CD4-positive, alpha-beta T cell treated with Interleukin-21 for 1 hour (primary cell): ENCODE measurements at regions not wholly inside any gene's neighbourhood (a gene's known extent, or its start where the extent isn't known, plus 50 kb on each side); places are given as distances from the start of the nearest gene placed in this dataset.

Source experiments
- DNase-seq: peaks from one replicate; pipeline ENCODE4 v3.0.0-alpha.2; 2020

DNA sequence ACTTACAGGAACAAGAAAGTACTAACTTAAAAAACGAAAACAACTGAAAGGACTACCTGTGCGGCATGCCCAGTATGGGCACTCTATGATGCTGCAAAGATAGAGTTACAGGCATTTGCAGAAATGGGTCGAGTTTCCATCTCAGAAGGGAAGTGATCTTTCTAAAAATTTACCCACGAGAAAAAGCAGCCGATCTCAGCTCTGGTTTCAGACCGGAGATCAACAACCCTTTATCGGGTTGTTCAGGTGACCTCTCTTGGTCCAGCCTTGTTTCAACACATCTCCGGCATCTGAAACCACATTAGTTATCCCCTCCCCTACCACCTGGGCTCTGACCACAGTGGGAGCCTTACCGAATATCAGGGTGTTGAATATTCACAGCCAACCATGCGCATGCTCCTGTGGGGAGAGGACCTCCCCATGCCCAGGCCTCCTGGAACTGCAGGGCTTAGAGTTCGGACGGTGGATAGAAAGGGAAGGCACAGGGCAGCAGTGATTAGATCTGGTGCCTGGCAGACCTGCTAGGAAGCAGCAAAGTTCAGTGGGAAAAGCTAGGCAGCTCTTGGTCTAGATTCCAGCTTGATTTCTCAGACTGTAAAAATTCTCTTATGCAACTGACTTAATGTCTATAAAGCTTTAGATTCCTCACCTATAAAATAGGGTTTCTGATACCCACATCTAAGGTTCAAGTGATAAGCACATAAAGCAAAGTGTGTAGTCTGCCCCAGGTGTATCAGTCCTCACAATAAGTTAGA is 906.0 kb downstream of the VRK1 start:
- peak; percentile 62 for DNase-seq

DNA sequence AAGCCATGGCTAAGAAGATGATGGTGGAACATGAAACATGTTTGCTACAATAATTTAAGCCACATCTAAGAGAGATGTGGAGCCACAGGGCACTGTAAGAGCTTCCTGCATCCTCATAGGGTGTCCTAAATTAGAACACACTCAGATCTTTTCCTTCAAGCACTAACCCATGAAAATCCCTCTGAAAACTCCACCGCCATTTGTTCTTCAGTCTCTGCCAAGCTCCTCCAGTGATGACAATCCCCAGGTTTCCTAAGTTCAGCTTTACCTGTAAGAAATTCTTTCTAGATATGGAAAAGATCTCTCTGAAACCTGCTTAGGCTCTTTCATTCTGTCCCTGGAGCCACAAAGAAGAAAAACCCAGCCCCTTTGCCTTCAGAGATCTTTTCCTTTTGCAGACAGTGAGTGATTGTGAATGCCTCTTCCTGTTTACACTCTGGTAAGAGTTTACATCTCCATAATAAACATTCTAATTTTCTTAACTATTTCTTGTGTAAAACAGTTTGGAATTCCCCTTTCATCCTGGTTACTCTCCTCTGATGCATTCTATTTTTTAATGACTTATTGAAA is 907.2 kb downstream of the VRK1 start:
- DNase-seq = no peak

DNA sequence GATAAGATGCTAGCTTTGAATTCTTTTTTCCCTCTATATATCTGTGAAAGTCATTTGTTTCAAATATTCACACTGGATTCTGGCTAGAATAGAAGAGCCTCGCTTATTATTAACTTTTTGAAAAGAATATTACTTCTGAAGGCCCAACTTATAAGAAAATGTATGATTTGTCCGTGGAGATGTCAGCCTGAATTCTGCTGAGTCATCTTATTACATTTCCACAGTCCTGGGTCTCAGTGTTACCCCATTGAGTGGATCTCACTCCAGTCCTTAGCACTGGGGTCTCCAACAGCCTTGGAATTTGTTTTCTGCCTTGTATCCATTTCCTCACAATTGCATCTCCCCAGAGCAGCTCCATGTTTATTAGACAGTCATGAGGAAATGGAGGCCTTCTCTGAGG is 907.9 kb downstream of the VRK1 start:
- no peak for DNase-seq

DNA sequence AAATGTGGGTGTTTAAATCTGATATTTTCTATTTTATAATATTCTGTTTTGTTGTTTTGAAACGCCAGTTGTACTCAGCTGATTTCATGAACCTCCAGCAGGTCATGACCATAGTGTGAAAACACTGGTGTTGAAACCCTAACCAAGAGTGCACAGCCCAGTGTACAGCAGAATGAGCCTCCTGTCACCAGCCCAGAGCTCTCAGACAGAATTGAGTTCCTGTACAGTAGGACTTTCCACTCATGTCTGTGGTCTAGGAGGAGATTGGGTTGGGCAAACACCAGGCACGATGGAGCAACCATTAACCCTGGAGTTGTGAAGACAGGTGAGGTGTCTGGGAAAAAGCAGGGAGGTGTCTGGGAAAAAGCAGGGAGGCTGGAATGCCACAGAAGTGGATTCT is 908.8 kb downstream of the VRK1 start:
- peak; percentile 51 for DNase-seq

DNA sequence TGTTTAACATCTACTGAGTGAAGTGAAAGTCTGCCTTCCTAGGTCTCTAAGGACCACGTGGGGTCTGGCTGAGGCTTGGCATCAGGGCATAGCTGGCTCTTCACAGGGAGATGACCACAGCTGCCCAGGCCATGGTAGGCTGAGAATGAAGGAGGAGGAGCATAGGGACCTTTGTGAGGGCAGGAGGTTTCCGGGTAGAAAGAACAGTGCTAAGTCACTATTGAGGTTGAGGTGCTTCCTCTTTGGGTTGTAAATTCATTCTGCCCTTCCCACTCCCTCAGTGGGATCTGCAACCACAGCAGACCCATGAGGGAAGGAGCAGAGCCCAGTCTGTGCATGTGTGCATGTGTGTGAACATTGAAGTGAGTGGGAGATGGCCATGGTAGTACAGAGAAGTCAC is 909.6 kb downstream of the VRK1 start:
- no peak for DNase-seq

DNA sequence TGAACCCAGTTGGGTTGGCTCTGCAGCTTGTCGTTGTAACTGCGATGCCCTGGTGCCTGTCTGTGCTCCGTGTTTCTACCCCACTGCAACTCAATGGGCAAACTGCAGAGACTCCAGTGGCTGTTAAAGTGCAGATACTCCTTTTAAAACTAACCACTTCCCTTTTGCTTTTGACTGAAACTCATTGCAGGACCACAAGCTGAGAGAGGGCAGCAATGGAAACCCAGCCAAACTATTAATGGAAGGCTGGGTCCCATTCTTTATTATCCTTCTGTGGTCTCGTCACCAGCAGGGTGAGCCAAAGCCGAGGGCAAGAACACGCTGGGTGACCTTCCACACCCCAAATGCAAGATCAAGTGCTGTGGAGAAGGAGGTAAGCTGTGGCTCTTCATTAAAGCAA is 910.4 kb downstream of the VRK1 start:
- DNase-seq = peak; percentile 44

DNA sequence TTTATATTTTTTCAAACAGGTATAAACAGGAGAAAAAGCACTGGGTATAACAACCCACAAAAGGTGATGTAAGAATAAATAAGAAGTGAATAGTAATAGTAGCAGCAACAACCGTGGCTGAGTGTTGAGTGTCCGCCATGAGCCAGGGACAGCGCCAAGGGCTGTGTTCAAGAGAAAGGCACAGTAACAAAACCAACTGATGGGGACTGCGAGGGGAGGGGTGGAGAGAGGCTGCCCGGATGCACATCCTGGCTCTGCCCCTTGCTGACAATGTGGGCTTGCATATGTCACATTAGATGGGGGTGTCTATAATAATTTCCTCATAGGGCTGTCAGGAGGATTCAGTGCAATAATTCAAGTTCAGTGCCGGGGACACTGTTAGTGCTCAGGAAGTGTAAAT is 912.4 kb downstream of the VRK1 start:
- peak; percentile 62 for DNase-seq

DNA sequence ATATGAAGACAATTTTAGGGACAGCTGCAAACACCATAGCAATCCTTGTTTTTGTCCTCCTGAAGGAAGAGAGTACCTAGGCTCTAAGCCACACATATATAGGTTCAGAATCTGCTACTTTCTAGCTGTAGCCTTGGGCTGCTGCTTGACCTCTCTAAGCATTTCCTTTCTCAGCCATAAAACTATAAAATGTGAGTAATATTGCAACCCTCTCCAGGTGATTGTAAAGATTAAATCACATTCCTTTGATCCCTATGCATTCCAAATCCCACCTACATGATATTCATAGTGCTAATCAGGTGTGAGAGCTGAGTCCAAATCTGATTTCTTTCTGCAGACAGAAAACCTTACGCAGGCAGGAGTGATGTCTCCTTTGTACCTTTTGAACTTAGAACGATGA is 913.5 kb downstream of the VRK1 start:
- DNase-seq = no peak

DNA sequence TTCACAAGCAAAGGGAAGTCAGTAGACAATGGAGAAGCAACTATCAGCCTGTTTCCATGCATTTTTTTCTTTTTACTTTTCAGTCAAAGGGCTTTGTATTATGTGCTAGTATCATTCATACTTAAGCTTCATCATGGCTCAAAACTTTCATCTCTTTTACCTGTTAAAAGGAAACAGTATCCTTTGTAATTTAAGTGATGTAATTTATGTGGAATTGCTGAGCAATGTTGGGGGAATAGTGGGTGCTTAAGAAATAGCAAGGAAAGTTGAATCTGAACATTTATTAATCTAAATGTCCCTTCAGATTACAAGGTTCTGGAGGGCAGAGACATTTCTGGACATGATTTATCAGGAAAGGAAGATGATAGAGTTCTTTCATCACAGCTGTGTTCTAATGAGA is 915.3 kb downstream of the VRK1 start:
- DNase-seq = no peak

DNA sequence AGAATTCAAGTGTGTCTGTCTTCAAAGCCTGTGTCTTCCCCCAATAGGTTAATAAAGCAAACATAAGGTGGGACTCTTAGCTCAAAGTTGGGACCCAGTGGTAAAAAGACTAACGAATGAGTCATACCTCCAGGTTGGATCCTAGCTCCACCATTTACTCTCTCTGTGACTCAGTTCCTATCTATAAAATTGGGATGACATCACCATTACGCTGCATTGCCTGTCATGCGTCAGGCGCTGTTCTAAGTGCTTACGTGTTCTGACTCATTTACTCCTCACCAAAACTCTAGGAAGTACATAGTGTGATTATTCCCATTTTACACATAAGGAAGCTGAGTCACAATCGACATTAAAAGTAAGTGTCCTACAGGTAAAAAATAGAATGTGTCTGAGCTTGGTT is 915.8 kb downstream of the VRK1 start:
- DNase-seq = no peak

DNA sequence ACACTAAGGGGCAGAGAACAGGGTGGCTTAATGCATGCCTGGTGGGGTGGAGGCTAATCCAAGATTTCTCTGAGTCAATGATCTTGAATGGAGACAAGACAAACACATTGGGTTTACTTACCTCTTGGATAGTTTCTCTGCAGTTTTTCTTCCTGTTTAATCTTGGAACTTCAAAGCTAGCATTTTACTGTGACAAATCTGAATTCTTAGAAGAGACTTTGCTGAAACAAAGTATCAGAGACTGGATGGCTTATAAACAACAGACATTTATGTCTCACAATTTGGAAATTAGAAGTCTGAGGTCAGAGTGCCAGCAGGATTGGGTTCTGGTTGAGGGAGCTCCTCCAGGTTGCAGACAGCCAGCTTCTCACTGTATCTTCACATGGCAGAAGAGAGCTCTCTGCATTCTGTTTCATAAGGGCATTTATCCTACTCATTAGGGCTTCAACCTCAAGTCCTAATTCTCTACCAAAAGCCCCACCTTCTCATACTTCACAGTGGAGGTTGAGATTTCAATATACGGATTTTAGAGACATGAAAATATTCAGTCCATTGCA is 921.8 kb downstream of the VRK1 start:
- DNase-seq = no peak

DNA sequence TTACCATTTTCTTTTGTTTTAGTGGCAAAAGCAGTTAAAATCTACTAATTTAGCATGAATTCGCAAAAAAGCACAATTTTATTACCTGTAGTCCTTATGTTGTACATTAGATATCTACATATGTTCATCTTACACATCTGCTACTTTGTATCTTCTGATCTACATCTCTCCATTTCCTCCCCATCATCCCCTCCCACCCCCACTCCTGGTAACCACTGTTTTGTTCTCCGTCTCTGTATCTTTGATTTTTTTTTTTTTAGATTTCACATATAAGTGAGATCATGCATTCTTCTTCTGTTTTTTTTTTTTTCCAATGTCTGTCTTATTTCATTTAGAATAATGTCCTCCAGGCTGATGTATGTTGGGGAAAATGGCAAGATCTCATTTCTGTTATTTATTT is 922.7 kb downstream of the VRK1 start:
- peak; percentile 68 for DNase-seq

DNA sequence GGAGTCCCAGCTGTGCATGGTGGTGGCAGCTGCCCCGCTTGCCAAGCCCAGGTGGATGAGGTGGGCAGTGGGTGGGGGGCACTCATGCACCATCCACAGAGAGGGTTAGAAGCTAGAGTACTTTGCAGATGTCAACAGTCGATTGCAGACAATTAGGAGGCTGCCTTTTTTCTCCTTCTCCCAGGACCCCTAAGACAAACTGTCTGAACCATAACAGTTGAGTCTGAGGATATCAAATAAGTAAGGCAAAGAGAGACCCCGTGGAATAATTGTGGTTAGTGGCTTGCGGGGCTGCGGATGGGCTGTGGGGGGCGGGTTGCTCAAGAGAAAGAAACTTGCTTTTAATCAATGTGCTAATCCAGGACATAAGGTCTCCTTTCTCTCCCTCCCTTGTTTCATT is 926.2 kb downstream of the VRK1 start:
- no peak for DNase-seq

DNA sequence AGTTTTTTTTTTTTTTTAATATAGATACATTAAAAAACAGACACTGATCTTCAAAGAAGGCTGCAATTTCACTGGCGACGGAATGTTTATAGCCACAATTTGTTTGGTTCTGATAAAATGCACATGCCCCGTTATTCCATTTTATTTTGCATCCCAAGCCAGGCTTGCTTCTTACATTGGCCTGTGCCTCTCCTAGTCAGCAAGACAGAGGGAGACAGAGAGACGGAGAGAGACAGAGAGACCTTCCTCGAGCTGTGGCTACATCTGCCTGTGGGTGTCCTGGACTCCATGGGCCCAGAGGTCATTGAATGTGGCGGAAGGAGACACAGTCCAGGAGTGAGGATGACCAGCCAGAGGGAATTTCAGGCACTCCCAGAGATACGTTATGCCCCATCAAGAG is 926.6 kb downstream of the VRK1 start:
- no peak for DNase-seq

DNA sequence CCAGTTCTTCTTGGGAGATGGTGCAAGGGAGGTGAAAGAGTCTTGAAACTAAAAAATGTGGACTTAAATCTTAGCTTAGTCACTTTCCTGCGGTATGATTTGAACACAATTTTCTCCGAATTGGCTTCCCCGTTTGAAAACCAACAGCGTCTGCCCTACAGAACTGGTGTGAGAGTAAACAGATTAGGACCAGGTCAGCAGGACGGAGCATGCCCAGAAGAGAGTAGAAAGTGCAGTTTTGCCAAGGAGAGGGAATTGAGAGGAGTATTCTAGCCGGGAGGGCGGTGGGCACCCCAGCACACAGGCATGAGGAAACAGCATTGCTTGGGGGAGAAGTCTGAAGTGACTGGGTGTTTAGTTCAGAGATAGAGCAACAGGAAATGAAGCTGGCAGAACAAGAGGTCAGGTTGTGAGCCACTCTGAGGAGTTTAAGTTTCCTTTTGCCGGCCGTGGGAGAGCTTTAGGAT is 927.1 kb downstream of the VRK1 start:
- peak; percentile 48 for DNase-seq

DNA sequence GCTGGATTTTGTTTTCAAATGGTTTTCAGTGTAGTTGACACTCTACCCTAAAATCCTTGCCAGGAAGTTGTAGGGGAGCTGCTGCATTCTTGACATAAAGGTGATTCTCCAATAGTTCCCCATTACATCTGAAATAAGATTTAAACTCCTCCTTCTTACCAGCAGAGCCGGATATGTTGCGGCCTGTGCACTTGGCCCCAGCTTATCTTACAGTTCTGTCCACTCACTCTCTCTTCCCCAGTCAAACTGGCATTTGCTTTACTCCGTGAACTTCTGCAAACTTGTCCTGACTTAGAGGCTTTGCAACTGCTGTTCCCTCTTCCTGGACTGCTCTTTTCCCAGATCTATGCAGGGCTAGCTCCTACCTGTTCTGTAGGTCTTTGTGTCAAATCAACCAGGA is 929.5 kb downstream of the VRK1 start:
- DNase-seq = no peak

DNA sequence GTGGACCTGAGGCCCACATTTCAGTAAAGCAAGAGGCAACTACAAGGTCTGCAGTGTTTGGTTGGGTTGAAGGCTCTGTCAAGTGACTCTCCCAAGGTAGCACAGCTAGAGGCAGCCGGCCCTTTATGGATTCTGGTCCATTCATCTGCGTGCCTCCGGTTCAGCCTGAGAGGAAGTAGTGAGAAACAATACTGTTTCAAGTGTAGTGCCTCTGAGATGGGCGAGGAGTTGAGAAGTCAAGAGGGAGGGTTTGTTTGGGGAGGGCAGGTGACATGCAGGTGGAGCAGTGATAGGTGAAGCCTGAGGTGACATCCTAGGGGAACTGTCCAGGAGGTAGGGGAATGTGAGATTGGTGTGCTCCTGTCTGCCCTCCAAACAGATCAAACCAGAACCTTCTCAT is 933.5 kb downstream of the VRK1 start:
- no peak for DNase-seq

DNA sequence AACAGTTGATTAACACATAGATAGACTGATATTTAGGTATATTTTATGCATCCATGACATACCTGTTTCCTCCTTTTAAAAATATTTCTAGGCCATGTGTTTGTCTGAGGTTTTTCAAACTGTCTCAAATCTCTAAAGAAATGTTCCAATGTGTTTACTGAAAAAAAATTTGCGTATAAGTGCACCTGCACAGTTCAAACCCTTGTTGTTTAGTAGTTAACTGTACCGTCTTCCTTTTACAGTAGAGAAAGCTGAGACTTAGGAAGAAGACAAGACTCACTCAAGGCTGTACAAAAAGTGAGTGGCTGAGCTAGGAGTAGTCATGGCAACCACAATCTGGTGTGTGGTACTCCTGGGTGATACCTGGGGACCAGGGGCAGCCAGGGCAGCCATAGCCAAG is 934.6 kb downstream of the VRK1 start:
- no peak for DNase-seq

DNA sequence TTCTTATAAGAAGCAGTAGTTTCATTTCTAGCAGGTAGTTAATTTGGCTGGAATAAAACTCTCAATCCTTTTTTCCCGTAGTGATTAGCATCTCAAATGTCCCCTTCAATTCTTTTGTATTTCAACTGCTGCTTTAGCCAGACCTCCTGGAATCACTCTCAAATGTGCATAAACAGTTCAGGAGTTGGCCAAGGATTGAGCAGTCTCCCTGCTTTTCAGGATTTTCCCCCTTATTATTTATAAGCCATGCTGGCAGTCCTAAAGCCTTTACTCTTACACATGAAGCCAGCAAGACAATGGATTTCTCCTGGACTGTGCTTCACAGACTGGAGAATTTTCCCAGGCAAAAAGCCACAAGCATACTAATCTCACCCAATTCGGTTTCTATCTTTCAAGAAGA is 950.1 kb downstream of the VRK1 start:
- no peak for DNase-seq

DNA sequence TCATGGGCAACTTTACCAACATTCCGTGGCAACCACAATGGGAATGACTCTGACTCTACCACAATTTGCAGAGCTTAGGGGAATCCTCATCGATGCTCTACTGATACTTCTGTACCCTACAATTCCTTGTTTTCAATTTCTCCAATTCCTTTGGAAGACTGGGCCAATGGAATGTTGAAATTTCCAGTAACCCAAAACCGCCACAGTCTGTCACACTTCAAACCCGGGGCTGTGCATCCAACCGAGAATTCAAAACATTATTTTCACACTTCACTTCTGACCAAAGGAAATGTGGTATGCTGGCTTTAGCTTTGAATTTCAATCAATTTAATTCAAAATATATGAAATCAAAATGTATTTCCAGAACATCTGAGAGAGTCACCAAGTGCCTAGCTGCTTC is 951.4 kb downstream of the VRK1 start:
- no peak for DNase-seq

DNA sequence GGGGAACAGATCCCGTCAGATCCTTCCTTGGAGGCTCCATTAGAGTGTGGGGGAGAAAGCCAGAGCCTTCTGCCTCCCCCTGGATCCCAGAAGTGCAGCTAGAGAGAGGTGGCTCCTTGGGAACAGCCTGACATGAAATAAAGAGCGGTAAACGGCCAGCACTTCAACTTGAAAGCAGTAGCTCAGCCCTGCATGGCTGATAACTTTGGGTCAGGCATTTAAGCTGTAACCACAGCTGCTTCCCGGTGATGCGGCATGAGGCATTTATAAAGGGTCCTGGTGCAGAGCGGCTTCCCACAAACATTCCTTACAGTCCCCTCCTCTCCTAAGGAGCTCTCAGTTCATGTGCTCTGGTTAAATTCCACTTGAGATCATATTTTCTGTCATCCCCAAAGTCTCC is 960.3 kb downstream of the VRK1 start:
- DNase-seq = no peak

DNA sequence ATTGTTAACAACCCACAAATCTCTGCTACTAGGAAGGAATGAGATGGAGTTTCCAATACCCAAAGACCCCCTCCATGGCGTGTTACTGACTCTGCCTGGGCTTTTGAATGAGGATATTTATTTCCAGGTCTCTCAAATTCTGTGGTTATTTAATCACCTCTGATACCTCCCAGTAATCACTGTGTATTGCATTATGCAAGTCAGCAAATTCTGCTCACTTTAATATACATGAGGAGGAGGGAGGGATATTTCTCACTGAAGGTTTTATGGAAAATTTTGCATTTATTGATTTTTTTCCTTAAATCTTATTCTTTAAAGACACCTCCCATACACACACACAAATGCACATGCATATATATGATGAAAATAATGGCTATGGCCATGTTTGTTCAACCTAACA is 962.9 kb downstream of the VRK1 start:
- no peak for DNase-seq

DNA sequence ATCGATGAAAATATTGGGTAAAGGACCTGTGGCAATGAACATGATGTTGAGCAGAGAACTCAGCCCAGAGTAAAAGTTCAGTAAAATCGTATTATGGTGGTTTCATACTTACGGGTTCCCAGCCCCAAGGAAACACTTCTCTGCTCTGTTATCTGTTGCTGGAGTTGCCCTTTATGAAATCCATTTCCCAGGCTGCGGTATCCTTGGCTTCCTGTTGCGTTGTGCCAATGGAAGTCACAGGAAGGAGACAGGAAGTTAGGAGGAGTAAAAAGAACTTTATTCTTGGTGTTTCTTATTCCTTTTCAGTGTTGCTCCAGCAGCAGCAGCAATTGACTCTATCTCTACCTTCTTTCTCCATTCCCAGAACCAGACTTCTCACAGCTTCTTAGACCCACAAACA is 965.2 kb downstream of the VRK1 start:
- DNase-seq = no peak

DNA sequence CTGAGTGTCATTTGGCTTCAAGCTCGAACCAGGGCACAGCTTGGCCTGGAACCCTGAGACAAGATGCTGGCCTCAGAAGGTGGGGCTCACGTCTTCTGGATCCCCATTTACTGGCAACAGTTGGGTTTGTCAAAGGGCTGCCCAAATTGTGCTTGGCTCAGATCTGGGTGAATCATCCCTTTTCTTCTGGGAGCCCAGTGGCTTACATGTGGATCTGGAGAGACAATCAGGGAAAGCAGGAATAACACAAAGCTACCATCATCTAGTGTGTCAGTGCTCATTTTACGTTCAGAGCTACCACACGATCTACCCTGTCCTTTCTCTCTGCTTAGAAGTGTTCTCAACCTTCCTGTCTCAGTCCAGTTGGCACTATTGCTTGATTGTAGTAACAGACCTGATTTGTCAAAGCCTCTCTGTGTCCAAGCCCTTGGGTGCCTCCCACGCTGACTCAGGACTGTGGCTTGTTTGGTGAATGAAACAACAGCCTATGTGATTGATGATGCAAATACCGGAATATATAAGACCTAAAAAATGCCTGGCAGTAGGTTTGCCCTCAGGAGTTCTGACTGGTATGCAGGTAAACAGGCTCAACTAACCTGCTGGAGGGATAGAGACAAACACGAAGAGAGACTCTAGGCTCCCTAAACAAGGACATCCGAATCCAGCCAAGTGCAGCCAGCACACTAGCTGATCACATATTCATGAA is 974.3 kb downstream of the VRK1 start:
- no peak for DNase-seq
